ENCODE measurements at regions not wholly inside any gene's neighbourhood (a gene's known extent, or its start where the extent isn't known, plus 50 kb on each side); places are given as distances from the start of the nearest gene placed in this dataset.

GRCh38 chr5:38039826-38040225, 200.0 kb upstream of the GDNF start:
- H3K4me2 ChIP-seq (ENCODE audit: low read length), result no peak overlapping the region
- H3F3A ChIP-seq (ENCODE audit: control insufficient read depth, insufficient read depth), result no peaks in the 10 kb centered on the region
- H3K27me3 ChIP-seq (ENCODE audit: control insufficient read depth, low read length), result no peaks in the 10 kb centered on the region; the same call in none of the 2 replicates
- H4K20me1 ChIP-seq (ENCODE audit: control insufficient read depth, insufficient read depth, low read depth, low read length), result no peaks in the 10 kb centered on the region
- no peaks in the 10 kb centered on the region for H3K36me3 ChIP-seq (ENCODE audit: control insufficient read depth, low read length)
- no peaks in the 10 kb centered on the region for H3K79me2 ChIP-seq (ENCODE audit: control insufficient read depth, low read length)
- H3K9me3 ChIP-seq (ENCODE audit: control insufficient read depth, insufficient read depth, low read length), result no peaks in the 10 kb centered on the region
- H3K4me3 ChIP-seq (ENCODE audit: low read length), result no peak overlapping the region
- no peak overlapping the region for H3K27ac ChIP-seq (ENCODE audit: low read depth, low read length)
- no peaks in the 10 kb centered on the region for H3K4me1 ChIP-seq (ENCODE audit: control insufficient read depth, low read length)
- TF ChIP-seq EZH2phosphoT487 (IDR thresholded peaks at IDR 0.05; ENCODE audit: borderline replicate concordance, low read length) (no peak), CTCF (IDR thresholded peaks at IDR 0.05; ENCODE audit: low read depth, low read length, poor library complexity, severe bottlenecking) (no peak)
- no peaks in the 10 kb centered on the region for H3K9me2 ChIP-seq (replicated peaks; ENCODE audit: control insufficient read depth, low read length)

GRCh38 chr5:38039091-38039490, 199.2 kb upstream of the GDNF start:
- H3K4me3 ChIP-seq (ENCODE audit: low read length), result no peak overlapping the region
- H4K20me1 ChIP-seq (ENCODE audit: control insufficient read depth, insufficient read depth, low read depth, low read length), result no peaks in the 10 kb centered on the region
- H3K4me2 ChIP-seq (ENCODE audit: low read length), result no peak overlapping the region
- H3K27ac ChIP-seq (ENCODE audit: low read depth, low read length), result no peak overlapping the region
- no peaks in the 10 kb centered on the region; the same call in 1 of the 2 replicates for H3K27me3 ChIP-seq (ENCODE audit: control insufficient read depth, low read length)
- no peaks in the 10 kb centered on the region for H3K79me2 ChIP-seq (ENCODE audit: control insufficient read depth, low read length)
- H3F3A ChIP-seq (ENCODE audit: control insufficient read depth, insufficient read depth), result no peaks in the 10 kb centered on the region
- TF ChIP-seq EZH2phosphoT487 (IDR thresholded peaks at IDR 0.05; ENCODE audit: borderline replicate concordance, low read length), result no peak
- no peak for TF ChIP-seq CTCF (IDR thresholded peaks at IDR 0.05; ENCODE audit: low read depth, low read length, poor library complexity, severe bottlenecking)
- H3K9me3 ChIP-seq (ENCODE audit: control insufficient read depth, insufficient read depth, low read length), result no peaks in the 10 kb centered on the region
- no peaks in the 10 kb centered on the region for H3K9me2 ChIP-seq (replicated peaks; ENCODE audit: control insufficient read depth, low read length)
- H3K4me1 ChIP-seq (ENCODE audit: control insufficient read depth, low read length), result no peaks in the 10 kb centered on the region
- no peaks in the 10 kb centered on the region for H3K36me3 ChIP-seq (ENCODE audit: control insufficient read depth, low read length)

GRCh38 chr5:38036765-38037164, 196.9 kb upstream of the GDNF start:
- no peaks in the 10 kb centered on the region for H3K36me3 ChIP-seq (ENCODE audit: control insufficient read depth, low read length)
- H3K27ac ChIP-seq (ENCODE audit: low read depth, low read length), result no peak overlapping the region
- no peak overlapping the region for H3K4me2 ChIP-seq (ENCODE audit: low read length)
- no peaks in the 10 kb centered on the region; the same call in 1 of the 2 replicates for H3K27me3 ChIP-seq (ENCODE audit: control insufficient read depth, low read length)
- H3K4me1 ChIP-seq (ENCODE audit: control insufficient read depth, low read length), result no peaks in the 10 kb centered on the region
- H3F3A ChIP-seq (ENCODE audit: control insufficient read depth, insufficient read depth), result no peaks in the 10 kb centered on the region
- TF ChIP-seq CTCF (IDR thresholded peaks at IDR 0.05; ENCODE audit: low read depth, low read length, poor library complexity, severe bottlenecking) (no peak), EZH2phosphoT487 (IDR thresholded peaks at IDR 0.05; ENCODE audit: borderline replicate concordance, low read length) (no peak)
- H4K20me1 ChIP-seq (ENCODE audit: control insufficient read depth, insufficient read depth, low read depth, low read length), result no peaks in the 10 kb centered on the region
- no peaks in the 10 kb centered on the region for H3K9me3 ChIP-seq (ENCODE audit: control insufficient read depth, insufficient read depth, low read length)
- H3K4me3 ChIP-seq (ENCODE audit: low read length), result no peak overlapping the region
- no peaks in the 10 kb centered on the region for H3K79me2 ChIP-seq (ENCODE audit: control insufficient read depth, low read length)
- H3K9me2 ChIP-seq (replicated peaks; ENCODE audit: control insufficient read depth, low read length), result no peaks in the 10 kb centered on the region

GRCh38 chr5:38032149-38032548, 192.3 kb upstream of the GDNF start:
- no peak for TF ChIP-seq CTCF (IDR thresholded peaks at IDR 0.05; ENCODE audit: low read depth, low read length, poor library complexity, severe bottlenecking)
- no peaks in the 10 kb centered on the region for H3K9me2 ChIP-seq (replicated peaks; ENCODE audit: control insufficient read depth, low read length)
- H3K4me2 ChIP-seq (ENCODE audit: low read length), result no peak overlapping the region
- H3K4me3 ChIP-seq (ENCODE audit: low read length), result no peak overlapping the region
- H3K27me3 ChIP-seq (ENCODE audit: control insufficient read depth, low read length), result no peaks in the 10 kb centered on the region
- H4K20me1 ChIP-seq (ENCODE audit: control insufficient read depth, insufficient read depth, low read depth, low read length), result no peaks in the 10 kb centered on the region
- no peaks in the 10 kb centered on the region for H3K36me3 ChIP-seq (ENCODE audit: control insufficient read depth, low read length)
- H3F3A ChIP-seq (ENCODE audit: control insufficient read depth, insufficient read depth), result no peaks in the 10 kb centered on the region
- no peaks in the 10 kb centered on the region for H3K9me3 ChIP-seq (ENCODE audit: control insufficient read depth, insufficient read depth, low read length)
- H3K27ac ChIP-seq (ENCODE audit: low read depth, low read length), result no peak overlapping the region
- no peaks in the 10 kb centered on the region for H3K79me2 ChIP-seq (ENCODE audit: control insufficient read depth, low read length)
- H3K4me1 ChIP-seq (ENCODE audit: control insufficient read depth, low read length), result no peaks in the 10 kb centered on the region

All from DOHH2 (cell line).